PFSK-1 (cell line): ENCODE measurements at regions not wholly inside any gene's neighbourhood (a gene's known extent, or its start where the extent isn't known, plus 50 kb on each side); places are given as distances from the start of the nearest gene placed in this dataset.

Source experiments
- FOXP2 ChIP-seq: optimal IDR thresholded peaks from 2 replicates; pipeline ENCODE3; 2011; ENCODE audit warnings: borderline replicate concordance, control low read depth, inconsistent platforms; ENCODE audit not compliant: insufficient read depth; ENCODE audit errors: extremely low read length, extremely low read depth
- POLR2AphosphoS5 ChIP-seq: IDR thresholded peaks from 2 replicates; pipeline ENCODE4 v1.6.1; 2012; ENCODE audit warnings: low read depth, mild to moderate bottlenecking, control low read depth, low read length, moderate library complexity
- SIN3A ChIP-seq: IDR thresholded peaks from 2 replicates; pipeline ENCODE4 v1.6.1; 2012; ENCODE audit warnings: mild to moderate bottlenecking, low read length, moderate library complexity, borderline replicate concordance; ENCODE audit not compliant: insufficient read depth
- TAF1 ChIP-seq: IDR thresholded peaks from 2 replicates; pipeline ENCODE4 v1.6.1; 2012; ENCODE audit warnings: low read length, control low read depth, borderline replicate concordance; ENCODE audit not compliant: insufficient read depth
- TF ChIP-seq, protein P1 (sequence below), 2 experiments: IDR thresholded peaks; 2 replicates each; pipeline versions ENCODE4 v1.6.1 to v1.8.0; 2011 to 2012; ENCODE audit warnings: low read depth in 2 of 2, low read length in 2 of 2, control low read depth in 1 of 2, inconsistent platforms in 1 of 2, mild to moderate bottlenecking in 1 of 2, moderate library complexity in 1 of 2; ENCODE audit not compliant: insufficient read depth in 1 of 2

- no peak for TF ChIP-seq POLR2AphosphoS5
- TF ChIP-seq TAF1: no peak
- TF ChIP-seq FOXP2: no peak
- no peak for TF ChIP-seq SIN3A
- TF ChIP-seq, protein P1, sequence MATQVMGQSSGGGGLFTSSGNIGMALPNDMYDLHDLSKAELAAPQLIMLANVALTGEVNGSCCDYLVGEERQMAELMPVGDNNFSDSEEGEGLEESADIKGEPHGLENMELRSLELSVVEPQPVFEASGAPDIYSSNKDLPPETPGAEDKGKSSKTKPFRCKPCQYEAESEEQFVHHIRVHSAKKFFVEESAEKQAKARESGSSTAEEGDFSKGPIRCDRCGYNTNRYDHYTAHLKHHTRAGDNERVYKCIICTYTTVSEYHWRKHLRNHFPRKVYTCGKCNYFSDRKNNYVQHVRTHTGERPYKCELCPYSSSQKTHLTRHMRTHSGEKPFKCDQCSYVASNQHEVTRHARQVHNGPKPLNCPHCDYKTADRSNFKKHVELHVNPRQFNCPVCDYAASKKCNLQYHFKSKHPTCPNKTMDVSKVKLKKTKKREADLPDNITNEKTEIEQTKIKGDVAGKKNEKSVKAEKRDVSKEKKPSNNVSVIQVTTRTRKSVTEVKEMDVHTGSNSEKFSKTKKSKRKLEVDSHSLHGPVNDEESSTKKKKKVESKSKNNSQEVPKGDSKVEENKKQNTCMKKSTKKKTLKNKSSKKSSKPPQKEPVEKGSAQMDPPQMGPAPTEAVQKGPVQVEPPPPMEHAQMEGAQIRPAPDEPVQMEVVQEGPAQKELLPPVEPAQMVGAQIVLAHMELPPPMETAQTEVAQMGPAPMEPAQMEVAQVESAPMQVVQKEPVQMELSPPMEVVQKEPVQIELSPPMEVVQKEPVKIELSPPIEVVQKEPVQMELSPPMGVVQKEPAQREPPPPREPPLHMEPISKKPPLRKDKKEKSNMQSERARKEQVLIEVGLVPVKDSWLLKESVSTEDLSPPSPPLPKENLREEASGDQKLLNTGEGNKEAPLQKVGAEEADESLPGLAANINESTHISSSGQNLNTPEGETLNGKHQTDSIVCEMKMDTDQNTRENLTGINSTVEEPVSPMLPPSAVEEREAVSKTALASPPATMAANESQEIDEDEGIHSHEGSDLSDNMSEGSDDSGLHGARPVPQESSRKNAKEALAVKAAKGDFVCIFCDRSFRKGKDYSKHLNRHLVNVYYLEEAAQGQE (IDR thresholded peaks at IDR 0.05; ENCODE audit: insufficient read depth in 1 of 2, low read depth in 2 of 2, low read length in 2 of 2): no peak
Observed at GRCh38 chr3:30476368-30477084, 129.9 kb upstream of the TGFBR2 start.
